PC-3 (cell line): ENCODE measurements at regions not wholly inside any gene's neighbourhood (a gene's known extent, or its start where the extent isn't known, plus 50 kb on each side); places are given as distances from the start of the nearest gene placed in this dataset.

Experiments
- ATAC-seq: fragments of 200-7000 bp; cut with Tn5 transposase; 2 replicates; pipeline ENCODE4 v1.9.1; 2020; ENCODE audit warnings: mild to moderate bottlenecking, moderate library complexity
- BruUV-seq: library from RNA; stranded (reverse); fragments of 400-500 nt; replicated peaks from 2 replicates; lab custom pipeline; 2021; lab: Mats Ljungman, UMichigan
- CTCF ChIA-PET: fragments of 300-600 bp; sonication (Branson Sonifier 250); formaldehyde crosslinking; loops from one replicate; lab custom pipeline; 2022; ENCODE audit warnings: antibody characterized with exemption; lab: Charles Lee
- POLR2A ChIA-PET: fragments of 300-600 bp; sonication (Branson Sonifier 250); formaldehyde crosslinking; loops from one replicate; lab custom pipeline; 2022; ENCODE audit warnings: antibody characterized with exemption; ENCODE audit not compliant: unreplicated experiment; lab: Charles Lee
- DNase-seq: peaks from one replicate; pipeline ENCODE4 v3.0.0-alpha.2; 2015
- H2AFZ ChIP-seq: fragments of 300-600 bp; sonication (generic); 2 replicates; pipeline ENCODE4 v1.6.0; 2016; ENCODE audit warnings: antibody characterized with exemption, low read length
- H3F3A ChIP-seq: fragments of 300-600 bp; sonication (generic); one replicate; pipeline ENCODE4 v1.6.0; 2017; ENCODE audit warnings: antibody characterized with exemption, low read length, control low read depth, mild to moderate bottlenecking; ENCODE audit not compliant: unreplicated experiment
- H3K27ac ChIP-seq: fragments of 300-600 bp; sonication (generic); 2 replicates; pipeline ENCODE4 v1.5.1; 2016; ENCODE audit warnings: mild to moderate bottlenecking, low read length
- H3K27me3 ChIP-seq: fragments of 300-600 bp; sonication (generic); 2 replicates; pipeline ENCODE4 v1.6.1; 2016; ENCODE audit warnings: low read length, mixed read lengths
- H3K36me3 ChIP-seq: fragments of 300-600 bp; sonication (generic); 2 replicates; pipeline ENCODE4 v1.6.1; 2016; ENCODE audit warnings: low read depth, mixed run types, low read length, mixed read lengths
- H3K4me1 ChIP-seq: fragments of 300-600 bp; sonication (generic); 2 replicates; pipeline ENCODE4 v1.5.1; 2016; ENCODE audit warnings: low read length; ENCODE audit not compliant: insufficient read depth
- H3K4me2 ChIP-seq: fragments of 300-600 bp; sonication (generic); 2 replicates; pipeline ENCODE4 v1.6.0; 2016; ENCODE audit warnings: low read length
- H3K4me3 ChIP-seq: fragments of 300-600 bp; sonication (generic); 2 replicates; pipeline ENCODE4 v1.5.1; 2016; ENCODE audit warnings: mild to moderate bottlenecking, low read length, mixed read lengths
- H3K79me2 ChIP-seq: fragments of 300-600 bp; sonication (generic); 2 replicates; pipeline ENCODE4 v1.6.1; 2017; ENCODE audit warnings: low read length, mixed read lengths
- H3K9ac ChIP-seq: fragments of 300-600 bp; sonication (generic); 2 replicates; pipeline ENCODE4 v1.6.0; 2016; ENCODE audit warnings: mild to moderate bottlenecking, low read length
- H3K9me2 ChIP-seq: fragments of 300-600 bp; sonication (generic); replicated peaks from 2 replicates; pipeline ENCODE4 v1.6.1; 2016; ENCODE audit warnings: mixed run types, low read length, mixed read lengths
- H3K9me3 ChIP-seq: fragments of 300-600 bp; sonication (generic); 2 replicates; pipeline ENCODE4 v1.6.1; 2016; ENCODE audit warnings: low read length, mixed read lengths
- H4K20me1 ChIP-seq: fragments of 300-600 bp; sonication (generic); 2 replicates; pipeline ENCODE4 v1.6.1; 2016; ENCODE audit warnings: low read length, mixed read lengths
- EZH2 ChIP-seq: fragments of 300-600 bp; sonication (generic); IDR thresholded peaks from one replicate; pipeline ENCODE4 v1.6.1; 2017; ENCODE audit warnings: antibody characterized with exemption, mild to moderate bottlenecking, low read length; ENCODE audit not compliant: unreplicated experiment
- EZH2phosphoT487 ChIP-seq: fragments of 300-600 bp; sonication (generic); IDR thresholded peaks from 2 replicates; pipeline ENCODE4 v1.6.1; 2018; ENCODE audit warnings: mild to moderate bottlenecking, antibody characterized with exemption, low read length, borderline replicate concordance
- intact Hi-C: fragments of 100-400 bp; cut with micrococcal nuclease; formaldehyde crosslinking; loops from 2 replicates; pipeline ENCODE4 v1.9.0; 2023
- TF ChIP-seq, protein P1 (sequence below): fragments of 300-600 bp; sonication (generic); conservative IDR thresholded peaks from 2 replicates; pipeline ENCODE4 v1.5.1; 2017; ENCODE audit warnings: antibody characterized with exemption, low read depth, mild to moderate bottlenecking, low read length

DNA sequence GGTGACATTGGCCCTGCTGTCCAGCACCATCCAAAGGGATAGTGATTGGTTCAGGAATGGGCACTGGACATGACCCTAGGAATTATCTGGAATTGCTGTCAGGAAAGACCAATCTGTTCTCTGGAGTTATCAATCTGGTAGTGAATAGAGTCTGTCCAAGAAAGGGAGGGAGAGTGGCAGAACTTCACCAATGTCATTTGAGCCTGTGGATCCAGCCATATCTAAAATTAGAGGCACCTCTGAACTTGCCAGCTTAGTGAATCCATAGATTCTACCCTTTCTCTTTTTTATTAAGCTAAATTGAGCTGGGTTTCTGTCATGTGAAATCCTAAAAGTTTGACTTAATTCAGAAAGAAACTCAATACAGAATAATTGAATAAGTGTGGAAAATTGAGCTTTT lies 93.9 kb downstream of the NKX2-1 start:
- H3F3A ChIP-seq: no peaks in the 10 kb centered on the region
- ATAC-seq (no peak), DNase-seq (no peak)
- POLR2A ChIA-PET: no interaction called here
- H4K20me1 ChIP-seq: no peaks in the 10 kb centered on the region
- H3K9me2 ChIP-seq: no peaks in the 10 kb centered on the region
- H3K4me3 ChIP-seq: no peak overlapping the region
- no peaks in the 10 kb centered on the region for H3K9me3 ChIP-seq
- TF ChIP-seq EZH2 (no peak), EZH2phosphoT487 (no peak)
- TF ChIP-seq, protein P1, sequence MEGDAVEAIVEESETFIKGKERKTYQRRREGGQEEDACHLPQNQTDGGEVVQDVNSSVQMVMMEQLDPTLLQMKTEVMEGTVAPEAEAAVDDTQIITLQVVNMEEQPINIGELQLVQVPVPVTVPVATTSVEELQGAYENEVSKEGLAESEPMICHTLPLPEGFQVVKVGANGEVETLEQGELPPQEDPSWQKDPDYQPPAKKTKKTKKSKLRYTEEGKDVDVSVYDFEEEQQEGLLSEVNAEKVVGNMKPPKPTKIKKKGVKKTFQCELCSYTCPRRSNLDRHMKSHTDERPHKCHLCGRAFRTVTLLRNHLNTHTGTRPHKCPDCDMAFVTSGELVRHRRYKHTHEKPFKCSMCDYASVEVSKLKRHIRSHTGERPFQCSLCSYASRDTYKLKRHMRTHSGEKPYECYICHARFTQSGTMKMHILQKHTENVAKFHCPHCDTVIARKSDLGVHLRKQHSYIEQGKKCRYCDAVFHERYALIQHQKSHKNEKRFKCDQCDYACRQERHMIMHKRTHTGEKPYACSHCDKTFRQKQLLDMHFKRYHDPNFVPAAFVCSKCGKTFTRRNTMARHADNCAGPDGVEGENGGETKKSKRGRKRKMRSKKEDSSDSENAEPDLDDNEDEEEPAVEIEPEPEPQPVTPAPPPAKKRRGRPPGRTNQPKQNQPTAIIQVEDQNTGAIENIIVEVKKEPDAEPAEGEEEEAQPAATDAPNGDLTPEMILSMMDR: no peak
- H3K4me1 ChIP-seq: no peaks in the 10 kb centered on the region
- no peak overlapping the region for H2AFZ ChIP-seq
- H3K79me2 ChIP-seq: no peaks in the 10 kb centered on the region
- no peak overlapping the region for H3K9ac ChIP-seq
- H3K27me3 ChIP-seq: peaks cover 55% of the 10 kb centered on the region
- H3K36me3 ChIP-seq: no peaks in the 10 kb centered on the region
- intact Hi-C loops: no loop called here
- CTCF ChIA-PET: no interaction called here
- BruUV-seq: no TSS peak
- H3K4me2 ChIP-seq: no peak overlapping the region
- H3K27ac ChIP-seq: no peak overlapping the region

DNA sequence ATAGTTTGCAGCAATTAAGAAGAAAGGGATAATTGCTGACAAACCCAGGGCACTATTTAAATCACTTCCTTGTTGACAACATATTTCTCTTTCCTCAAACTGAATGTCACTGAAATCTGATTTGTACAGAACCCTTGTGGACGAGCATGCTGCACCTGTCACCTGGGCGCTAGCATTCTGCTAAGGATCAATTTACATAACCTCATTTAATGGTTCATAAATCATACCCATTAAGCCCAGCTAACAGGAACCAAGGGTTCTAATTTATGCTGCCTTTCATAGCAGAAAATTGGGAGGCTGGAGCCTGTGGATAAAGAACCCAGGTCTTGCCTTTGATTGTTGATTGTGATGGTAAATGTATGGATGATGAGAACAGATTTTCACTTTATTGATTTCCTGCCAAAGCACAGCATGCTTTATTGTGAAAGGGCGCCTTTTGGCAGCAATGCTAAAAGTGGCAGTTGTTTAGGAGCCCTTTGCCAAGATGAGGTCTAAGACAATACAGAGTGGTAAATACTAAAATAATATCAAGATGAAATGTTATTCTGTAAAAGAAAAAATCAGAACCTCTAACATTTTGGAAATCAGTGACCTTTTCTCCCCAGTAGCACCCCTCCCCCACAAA lies 95.4 kb downstream of the NKX2-1 start:
- no TSS peak for BruUV-seq
- Histone ChIP-seq H3K79me2 (no peaks in the 10 kb centered on the region), H3K9me3 (no peaks in the 10 kb centered on the region), H3K27ac (no peak overlapping the region), H3K4me2 (no peak overlapping the region), H3K4me3 (no peak overlapping the region), H3K27me3 (peaks cover 63% of the 10 kb centered on the region), H3K9ac (no peak overlapping the region), H3F3A (no peaks in the 10 kb centered on the region), H3K9me2 (no peaks in the 10 kb centered on the region), H3K36me3 (no peaks in the 10 kb centered on the region), H4K20me1 (no peaks in the 10 kb centered on the region), H2AFZ (no peak overlapping the region), H3K4me1 (no peaks in the 10 kb centered on the region)
- DNase-seq (no peak), ATAC-seq (no peak)
- no peak for TF ChIP-seq EZH2
- no peak for TF ChIP-seq EZH2phosphoT487
- TF ChIP-seq, protein P1: no peak
- POLR2A ChIA-PET: no interaction called here
- intact Hi-C loops: no loop called here
- CTCF ChIA-PET: no interaction called here

DNA sequence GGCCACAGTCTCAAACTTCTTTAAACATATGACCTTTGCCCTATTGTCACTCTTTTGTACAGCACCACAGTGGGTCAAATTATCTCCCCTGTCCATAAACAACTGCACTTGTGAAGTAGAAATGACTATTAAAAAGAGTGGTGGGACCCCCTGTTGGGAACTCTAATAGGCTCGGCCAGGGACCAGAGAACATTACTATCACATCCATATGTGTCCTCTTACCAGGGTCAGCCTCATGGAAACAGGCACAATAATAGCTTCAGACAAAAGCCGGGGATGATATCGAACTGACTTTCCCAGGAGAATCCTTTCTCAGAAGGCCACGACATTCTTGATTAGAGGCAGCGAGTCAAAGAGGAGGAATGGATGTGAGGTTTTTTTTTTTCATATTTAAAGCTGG lies 96.6 kb downstream of the NKX2-1 start:
- ChIA-PET CTCF (interaction anchor here (0.6 kb wide), 1 partner anchor 45 kb away, joined by 7 read pairs; no protein-coding TSS in a partner anchor), POLR2A (no interaction called here)
- no peak for DNase-seq
- no peak overlapping the region for H3K4me2 ChIP-seq
- H3K36me3 ChIP-seq: no peaks in the 10 kb centered on the region
- TF ChIP-seq EZH2phosphoT487 (no peak), EZH2 (no peak)
- TF ChIP-seq, protein P1: no peak
- H3F3A ChIP-seq: no peaks in the 10 kb centered on the region
- H3K9me2 ChIP-seq: no peaks in the 10 kb centered on the region
- H3K9me3 ChIP-seq: no peaks in the 10 kb centered on the region
- H3K4me3 ChIP-seq: no peak overlapping the region
- H3K79me2 ChIP-seq: no peaks in the 10 kb centered on the region
- no peak overlapping the region for H3K27ac ChIP-seq
- H2AFZ ChIP-seq: no peak overlapping the region
- no peak for ATAC-seq
- H3K4me1 ChIP-seq: no peaks in the 10 kb centered on the region
- no peaks in the 10 kb centered on the region for H4K20me1 ChIP-seq
- intact Hi-C loops: no loop called here
- H3K9ac ChIP-seq: no peak overlapping the region
- H3K27me3 ChIP-seq: peaks cover 56% of the 10 kb centered on the region
- BruUV-seq: no TSS peak
